ENCODE measurements at regions not wholly inside any gene's neighbourhood (a gene's known extent, or its start where the extent isn't known, plus 50 kb on each side); places are given as distances from the start of the nearest gene placed in this dataset.

- Histone ChIP-seq H3K27ac (ENCODE audit: low read depth in 2 of 2, low read length in 2 of 2) (no peak overlapping the region), H3K4me1 (ENCODE audit: control insufficient read depth in 2 of 3, insufficient read depth in 2 of 3, low read depth in 1 of 3, low read length in 3 of 3) (no peaks in the 10 kb centered on the region), H3K4me3 (ENCODE audit: low read length in 3 of 3) (no peak overlapping the region), H3K9me3 (ENCODE audit: control insufficient read depth in 2 of 3, insufficient read depth in 1 of 3, low read length in 3 of 3) (peaks cover 0 to 3% (median 0%) of the 10 kb centered on the region in 3 donors), H3K9ac (ENCODE audit: low read length in 3 of 3) (no peak overlapping the region), H3K36me3 (ENCODE audit: control insufficient read depth in 2 of 3, insufficient read depth in 3 of 3, low read length in 3 of 3) (no peaks in the 10 kb centered on the region), H3K27me3 (ENCODE audit: control insufficient read depth, insufficient read depth, low read length) (no peaks in the 10 kb centered on the region)
- DNase-seq (peak in 4 of 5 donors; percentile 22 to 35 (median 27)), FAIRE-seq (no peak)
- no peak for TF ChIP-seq CTCF (IDR thresholded peaks at IDR 0.05; ENCODE audit: borderline replicate concordance, extremely low read depth, insufficient read depth)
- intact Hi-C loops (cut with DNase I): no loop called here
These were observed 262.5 kb downstream of the FOXG1 start for GRCh38 chr14:29028973-29029582.

GRCh38 chr14:29030121-29030520 lies 263.5 kb downstream of the FOXG1 start:
- Histone ChIP-seq H3K4me3 (ENCODE audit: low read length in 3 of 3) (no peak overlapping the region), H3K36me3 (ENCODE audit: control insufficient read depth in 2 of 3, insufficient read depth in 3 of 3, low read length in 3 of 3) (no peaks in the 10 kb centered on the region), H3K4me1 (ENCODE audit: control insufficient read depth in 2 of 3, insufficient read depth in 2 of 3, low read depth in 1 of 3, low read length in 3 of 3) (no peaks in the 10 kb centered on the region), H3K9ac (ENCODE audit: low read length in 3 of 3) (no peak overlapping the region), H3K27me3 (ENCODE audit: control insufficient read depth, insufficient read depth, low read length) (no peaks in the 10 kb centered on the region), H3K27ac (ENCODE audit: low read depth in 2 of 2, low read length in 2 of 2) (no peak overlapping the region), H3K9me3 (ENCODE audit: control insufficient read depth in 2 of 3, insufficient read depth in 1 of 3, low read length in 3 of 3) (peaks cover 0 to 3% (median 0%) of the 10 kb centered on the region in 3 donors)
- FAIRE-seq (no peak), DNase-seq (no peak)
- TF ChIP-seq CTCF (IDR thresholded peaks at IDR 0.05; ENCODE audit: borderline replicate concordance, extremely low read depth, insufficient read depth): no peak
- intact Hi-C loops (cut with DNase I): no loop called here

DNA sequence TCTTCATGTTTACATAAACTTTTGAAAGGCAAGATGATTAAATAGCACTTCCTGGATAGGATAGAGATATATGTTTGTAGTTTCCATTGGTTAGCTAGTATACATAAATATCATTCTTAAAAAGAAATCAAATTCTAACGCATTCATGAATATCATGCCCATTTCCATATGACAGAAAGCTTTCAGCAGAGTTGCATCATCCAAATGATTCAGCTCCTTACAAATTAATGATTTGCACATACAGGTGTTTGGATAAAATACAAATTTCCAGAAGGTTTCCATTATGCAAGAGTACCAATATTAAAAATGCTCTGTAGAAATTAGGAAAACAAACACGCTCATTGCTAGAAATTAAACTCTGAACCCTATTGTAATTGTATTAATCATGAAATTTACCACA lies 264.4 kb downstream of the FOXG1 start:
- H3K27ac ChIP-seq (ENCODE audit: low read depth in 2 of 2, low read length in 2 of 2): no peak overlapping the region
- no peaks in the 10 kb centered on the region for H3K4me1 ChIP-seq (ENCODE audit: control insufficient read depth in 2 of 3, insufficient read depth in 2 of 3, low read depth in 1 of 3, low read length in 3 of 3)
- H3K9ac ChIP-seq (ENCODE audit: low read length in 3 of 3): no peak overlapping the region
- intact Hi-C loops (cut with DNase I): no loop called here
- no peaks in the 10 kb centered on the region for H3K36me3 ChIP-seq (ENCODE audit: control insufficient read depth in 2 of 3, insufficient read depth in 3 of 3, low read length in 3 of 3)
- H3K4me3 ChIP-seq (ENCODE audit: low read length in 3 of 3): no peak overlapping the region
- no peak for FAIRE-seq
- TF ChIP-seq CTCF (IDR thresholded peaks at IDR 0.05; ENCODE audit: borderline replicate concordance, extremely low read depth, insufficient read depth): no peak
- H3K27me3 ChIP-seq (ENCODE audit: control insufficient read depth, insufficient read depth, low read length): no peaks in the 10 kb centered on the region
- DNase-seq: no peak
- peaks cover 0 to 3% (median 0%) of the 10 kb centered on the region in 3 donors for H3K9me3 ChIP-seq (ENCODE audit: control insufficient read depth in 2 of 3, insufficient read depth in 1 of 3, low read length in 3 of 3)

GRCh38 chr14:29035134-29035533 lies 268.5 kb downstream of the FOXG1 start:
- no peaks in the 10 kb centered on the region for H3K4me1 ChIP-seq (ENCODE audit: control insufficient read depth in 2 of 3, insufficient read depth in 2 of 3, low read depth in 1 of 3, low read length in 3 of 3)
- no peaks in the 10 kb centered on the region for H3K36me3 ChIP-seq (ENCODE audit: control insufficient read depth in 2 of 3, insufficient read depth in 3 of 3, low read length in 3 of 3)

More at GRCh38 chr14:29035134-29035533, 268.5 kb downstream of the FOXG1 start:
- Histone ChIP-seq H3K4me3 (ENCODE audit: low read length in 3 of 3) (no peak overlapping the region), H3K9me3 (ENCODE audit: control insufficient read depth in 2 of 3, insufficient read depth in 1 of 3, low read length in 3 of 3) (no peaks in the 10 kb centered on the region), H3K27ac (ENCODE audit: low read depth in 2 of 2, low read length in 2 of 2) (no peak overlapping the region), H3K9ac (ENCODE audit: low read length in 3 of 3) (no peak overlapping the region), H3K27me3 (ENCODE audit: control insufficient read depth, insufficient read depth, low read length) (no peaks in the 10 kb centered on the region)
- TF ChIP-seq CTCF (IDR thresholded peaks at IDR 0.05; ENCODE audit: borderline replicate concordance, extremely low read depth, insufficient read depth): no peak
- intact Hi-C loops (cut with DNase I): no loop called here
- DNase-seq (no peak), FAIRE-seq (no peak)
